WTC11 (cell line): ENCODE measurements at regions not wholly inside any gene's neighbourhood (a gene's known extent, or its start where the extent isn't known, plus 50 kb on each side); places are given as distances from the start of the nearest gene placed in this dataset.

Source experiments
- ATAC-seq: fragments of 200-7000 bp; cut with Tn5 transposase; 2 replicates; pipeline ENCODE4 v1.10.0; 2021; ENCODE audit warnings: mild to moderate bottlenecking, moderate library complexity
- CTCF ChIA-PET: fragments of 300-600 bp; sonication (Branson Sonifier 250); formaldehyde crosslinking; loops from one replicate; lab custom pipeline; 2021; ENCODE audit warnings: antibody characterized with exemption; lab: Charles Lee
- POLR2A ChIA-PET: fragments of 350-600 bp; sonication (Branson Sonifier 250); formaldehyde crosslinking; loops from one replicate; lab custom pipeline; 2021; ENCODE audit warnings: antibody characterized with exemption; lab: Charles Lee
- DNase-seq: peaks from one replicate; pipeline ENCODE4 v3.0.0; 2021; ENCODE audit warnings: low spot score
- H3K27ac Mint-ChIP-seq: 2 replicates; pipeline ENCODE4 v1.8.0; 2021; ENCODE audit warnings: mixed read lengths
- H3K27me3 Mint-ChIP-seq: 2 replicates; pipeline ENCODE4 v1.8.0; 2021; ENCODE audit warnings: low read depth, mild to moderate bottlenecking, moderate library complexity, mixed read lengths
- H3K36me3 Mint-ChIP-seq: 2 replicates; pipeline ENCODE4 v1.8.0; 2021; ENCODE audit warnings: mixed read lengths
- H3K4me1 Mint-ChIP-seq: 2 replicates; pipeline ENCODE4 v1.8.0; 2022; ENCODE audit warnings: mixed read lengths
- H3K4me3 Mint-ChIP-seq: 2 replicates; pipeline ENCODE4 v1.8.0; 2021; ENCODE audit warnings: mild to moderate bottlenecking, moderate library complexity, mixed read lengths
- H3K9me3 Mint-ChIP-seq: 2 replicates; pipeline ENCODE4 v1.8.0; 2021; ENCODE audit warnings: mixed read lengths
- CBFB ChIP-seq: sonication (generic); formaldehyde crosslinking; IDR thresholded peaks from 2 replicates; pipeline ENCODE4 v1.8.1; 2022; ENCODE audit warnings: mild to moderate bottlenecking, low read depth, missing genetic modification reagents
- OVOL2 ChIP-seq: fragments of 250-450 bp; sonication (Bioruptor Pico); IDR thresholded peaks from 2 replicates; pipeline ENCODE4 v1.9.0; 2021; ENCODE audit warnings: mild to moderate bottlenecking, borderline replicate concordance
- RORB ChIP-seq: fragments of 250-450 bp; sonication (Bioruptor Pico); IDR thresholded peaks from 2 replicates; pipeline ENCODE4 v1.9.0; 2021; ENCODE audit warnings: mild to moderate bottlenecking
- TEAD4 ChIP-seq: sonication (generic); formaldehyde crosslinking; IDR thresholded peaks from 2 replicates; pipeline ENCODE4 v1.8.0; 2022; ENCODE audit warnings: mild to moderate bottlenecking, missing genetic modification reagents
- ZNF138 ChIP-seq: sonication (generic); formaldehyde crosslinking; conservative IDR thresholded peaks from 2 replicates; pipeline ENCODE4 v1.8.1; 2022; ENCODE audit warnings: mild to moderate bottlenecking, moderate library complexity, missing genetic modification reagents
- ZNF232 ChIP-seq: sonication (generic); formaldehyde crosslinking; IDR thresholded peaks from 2 replicates; pipeline ENCODE4 v1.8.0; 2022; ENCODE audit warnings: mild to moderate bottlenecking, missing genetic modification reagents
- ZNF263 ChIP-seq: sonication (generic); formaldehyde crosslinking; IDR thresholded peaks from 2 replicates; pipeline ENCODE4 v1.8.1; 2022; ENCODE audit warnings: low read depth, mild to moderate bottlenecking, moderate library complexity, missing genetic modification reagents
- ZNF317 ChIP-seq: sonication (generic); formaldehyde crosslinking; IDR thresholded peaks from 2 replicates; pipeline ENCODE4 v1.8.1; 2023; ENCODE audit warnings: low read depth, mild to moderate bottlenecking, moderate library complexity, missing genetic modification reagents, borderline replicate concordance
- TF ChIP-seq, protein P1 (sequence below): sonication (generic); formaldehyde crosslinking; IDR thresholded peaks from 2 replicates; pipeline ENCODE4 v1.8.1; 2023; ENCODE audit warnings: mild to moderate bottlenecking, missing genetic modification reagents, moderate library complexity
- TF ChIP-seq, protein P2 (sequence below): sonication (generic); formaldehyde crosslinking; IDR thresholded peaks from 2 replicates; pipeline ENCODE4 v1.8.0; 2022; ENCODE audit warnings: mild to moderate bottlenecking, missing genetic modification reagents
- TF ChIP-seq, protein P3 (sequence below): sonication (generic); formaldehyde crosslinking; IDR thresholded peaks from 2 replicates; pipeline ENCODE4 v1.8.1; 2022; ENCODE audit warnings: mild to moderate bottlenecking, missing genetic modification reagents, moderate library complexity, borderline replicate concordance
- TF ChIP-seq, protein P4 (sequence below): fragments of 200-600 bp; IDR thresholded peaks from 2 replicates; pipeline ENCODE4 v1.8.0; 2022; ENCODE audit warnings: antibody characterized with exemption
- TF ChIP-seq, protein P5 (sequence below): sonication (generic); formaldehyde crosslinking; conservative IDR thresholded peaks from 2 replicates; pipeline ENCODE4 v1.8.1; 2022; ENCODE audit warnings: mild to moderate bottlenecking, missing genetic modification reagents
- TF ChIP-seq, protein P6 (sequence below): sonication (generic); formaldehyde crosslinking; IDR thresholded peaks from 2 replicates; pipeline ENCODE4 v1.8.1; 2023; ENCODE audit warnings: mild to moderate bottlenecking, missing genetic modification reagents
- TF ChIP-seq, protein P7 (sequence below): sonication (generic); formaldehyde crosslinking; IDR thresholded peaks from 2 replicates; pipeline ENCODE4 v1.8.1; 2023; ENCODE audit warnings: mild to moderate bottlenecking, missing genetic modification reagents, borderline replicate concordance
- TF ChIP-seq, protein P8 (sequence below): sonication (generic); formaldehyde crosslinking; IDR thresholded peaks from 2 replicates; pipeline ENCODE4 v1.8.1; 2022; ENCODE audit warnings: low read depth, mild to moderate bottlenecking, moderate library complexity, missing genetic modification reagents, borderline replicate concordance
- TF ChIP-seq, protein P9 (sequence below): sonication (generic); formaldehyde crosslinking; conservative IDR thresholded peaks from 2 replicates; pipeline ENCODE4 v1.8.1; 2023; ENCODE audit warnings: mild to moderate bottlenecking, low read depth, missing genetic modification reagents, moderate library complexity

DNA sequence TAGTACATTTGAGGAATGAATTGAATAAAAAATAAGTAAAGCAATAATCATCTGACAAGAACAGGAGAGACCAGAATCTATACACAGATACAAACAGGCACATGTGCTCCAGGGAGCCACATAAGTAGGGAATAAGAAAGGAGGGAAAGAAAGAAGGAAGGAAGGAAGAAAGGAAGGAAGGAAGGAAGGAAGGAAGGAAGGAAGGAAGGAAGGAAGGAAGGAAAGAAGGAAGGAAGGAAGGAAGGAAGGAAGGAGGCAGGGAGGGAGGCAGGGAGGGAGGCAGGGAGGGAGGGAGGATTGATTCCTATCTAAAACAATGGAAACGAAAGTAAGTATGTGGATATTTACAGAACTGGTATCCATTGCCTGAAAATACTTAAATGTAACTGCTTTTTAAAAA, 475.8 kb downstream of the NLGN4X start:
- ATAC-seq = no peak
- TF ChIP-seq, protein P1, sequence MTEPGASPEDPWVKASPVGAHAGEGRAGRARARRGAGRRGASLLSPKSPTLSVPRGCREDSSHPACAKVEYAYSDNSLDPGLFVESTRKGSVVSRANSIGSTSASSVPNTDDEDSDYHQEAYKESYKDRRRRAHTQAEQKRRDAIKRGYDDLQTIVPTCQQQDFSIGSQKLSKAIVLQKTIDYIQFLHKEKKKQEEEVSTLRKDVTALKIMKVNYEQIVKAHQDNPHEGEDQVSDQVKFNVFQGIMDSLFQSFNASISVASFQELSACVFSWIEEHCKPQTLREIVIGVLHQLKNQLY (CRISPR knock-in tag) = no peak
- TF ChIP-seq, protein P2, sequence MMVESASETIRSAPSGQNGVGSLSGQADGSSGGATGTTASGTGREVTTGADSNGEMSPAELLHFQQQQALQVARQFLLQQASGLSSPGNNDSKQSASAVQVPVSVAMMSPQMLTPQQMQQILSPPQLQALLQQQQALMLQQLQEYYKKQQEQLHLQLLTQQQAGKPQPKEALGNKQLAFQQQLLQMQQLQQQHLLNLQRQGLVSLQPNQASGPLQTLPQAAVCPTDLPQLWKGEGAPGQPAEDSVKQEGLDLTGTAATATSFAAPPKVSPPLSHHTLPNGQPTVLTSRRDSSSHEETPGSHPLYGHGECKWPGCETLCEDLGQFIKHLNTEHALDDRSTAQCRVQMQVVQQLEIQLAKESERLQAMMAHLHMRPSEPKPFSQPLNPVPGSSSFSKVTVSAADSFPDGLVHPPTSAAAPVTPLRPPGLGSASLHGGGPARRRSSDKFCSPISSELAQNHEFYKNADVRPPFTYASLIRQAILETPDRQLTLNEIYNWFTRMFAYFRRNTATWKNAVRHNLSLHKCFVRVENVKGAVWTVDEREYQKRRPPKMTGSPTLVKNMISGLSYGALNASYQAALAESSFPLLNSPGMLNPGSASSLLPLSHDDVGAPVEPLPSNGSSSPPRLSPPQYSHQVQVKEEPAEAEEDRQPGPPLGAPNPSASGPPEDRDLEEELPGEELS (CRISPR knock-in tag) = no peak
- TF ChIP-seq OVOL2 (CRISPR knock-in tag) = no peak
- TF ChIP-seq, all 79 proteins: peak for 0
- Mint-ChIP-seq H3K4me3 (no peak overlapping the region), H3K36me3 (no peaks in the 10 kb centered on the region), H3K27me3 (no peaks in the 10 kb centered on the region), H3K9me3 (no peaks in the 10 kb centered on the region; the same call in 1 of the 2 replicates), H3K4me1 (no peaks in the 10 kb centered on the region), H3K27ac (no peak overlapping the region)
- ChIA-PET CTCF (no interaction called here), POLR2A (no interaction called here)
- no peak for DNase-seq

DNA sequence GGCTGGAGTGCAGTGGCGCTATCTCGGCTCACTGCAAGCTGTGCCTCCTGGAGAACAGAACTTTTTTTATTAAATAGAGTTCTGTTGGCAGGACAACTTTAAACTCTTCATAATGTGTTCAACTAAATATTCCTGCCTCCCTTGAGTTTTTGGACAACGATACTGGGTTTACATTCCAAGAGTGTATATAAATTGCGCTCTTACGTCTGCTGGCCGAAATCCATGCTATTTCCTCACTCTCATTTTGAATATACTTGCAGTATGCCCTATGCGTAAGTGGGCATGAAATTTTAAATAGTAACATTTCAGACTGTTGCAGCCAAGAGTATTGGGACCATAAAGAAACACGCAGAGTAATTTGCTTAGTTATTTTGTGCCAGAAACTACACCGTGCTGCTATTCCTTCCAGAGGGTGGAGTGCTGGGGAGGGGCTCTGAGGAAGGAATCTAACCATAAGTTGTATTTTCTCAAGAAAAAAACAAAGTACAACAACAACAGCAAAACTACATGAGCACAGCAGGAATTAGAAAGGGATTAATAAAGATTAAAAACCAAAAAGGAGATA, 480.0 kb downstream of the NLGN4X start:
- Mint-ChIP-seq H3K9me3 (no peaks in the 10 kb centered on the region), H3K4me1 (no peaks in the 10 kb centered on the region), H3K27me3 (no peaks in the 10 kb centered on the region), H3K27ac (no peak overlapping the region), H3K4me3 (no peak overlapping the region), H3K36me3 (no peaks in the 10 kb centered on the region)
- POLR2A ChIA-PET = no interaction called here
- CTCF ChIA-PET = no interaction called here
- no peak for ATAC-seq
- DNase-seq = no peak
- TF ChIP-seq ZNF138 (CRISPR knock-in tag) = no peak
- no peak for TF ChIP-seq CBFB (CRISPR knock-in tag)
- TF ChIP-seq ZNF263 (CRISPR knock-in tag) = no peak
- TF ChIP-seq, protein P3, sequence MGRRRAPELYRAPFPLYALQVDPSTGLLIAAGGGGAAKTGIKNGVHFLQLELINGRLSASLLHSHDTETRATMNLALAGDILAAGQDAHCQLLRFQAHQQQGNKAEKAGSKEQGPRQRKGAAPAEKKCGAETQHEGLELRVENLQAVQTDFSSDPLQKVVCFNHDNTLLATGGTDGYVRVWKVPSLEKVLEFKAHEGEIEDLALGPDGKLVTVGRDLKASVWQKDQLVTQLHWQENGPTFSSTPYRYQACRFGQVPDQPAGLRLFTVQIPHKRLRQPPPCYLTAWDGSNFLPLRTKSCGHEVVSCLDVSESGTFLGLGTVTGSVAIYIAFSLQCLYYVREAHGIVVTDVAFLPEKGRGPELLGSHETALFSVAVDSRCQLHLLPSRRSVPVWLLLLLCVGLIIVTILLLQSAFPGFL = no peak
- TF ChIP-seq, protein P4, sequence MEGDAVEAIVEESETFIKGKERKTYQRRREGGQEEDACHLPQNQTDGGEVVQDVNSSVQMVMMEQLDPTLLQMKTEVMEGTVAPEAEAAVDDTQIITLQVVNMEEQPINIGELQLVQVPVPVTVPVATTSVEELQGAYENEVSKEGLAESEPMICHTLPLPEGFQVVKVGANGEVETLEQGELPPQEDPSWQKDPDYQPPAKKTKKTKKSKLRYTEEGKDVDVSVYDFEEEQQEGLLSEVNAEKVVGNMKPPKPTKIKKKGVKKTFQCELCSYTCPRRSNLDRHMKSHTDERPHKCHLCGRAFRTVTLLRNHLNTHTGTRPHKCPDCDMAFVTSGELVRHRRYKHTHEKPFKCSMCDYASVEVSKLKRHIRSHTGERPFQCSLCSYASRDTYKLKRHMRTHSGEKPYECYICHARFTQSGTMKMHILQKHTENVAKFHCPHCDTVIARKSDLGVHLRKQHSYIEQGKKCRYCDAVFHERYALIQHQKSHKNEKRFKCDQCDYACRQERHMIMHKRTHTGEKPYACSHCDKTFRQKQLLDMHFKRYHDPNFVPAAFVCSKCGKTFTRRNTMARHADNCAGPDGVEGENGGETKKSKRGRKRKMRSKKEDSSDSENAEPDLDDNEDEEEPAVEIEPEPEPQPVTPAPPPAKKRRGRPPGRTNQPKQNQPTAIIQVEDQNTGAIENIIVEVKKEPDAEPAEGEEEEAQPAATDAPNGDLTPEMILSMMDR = no peak
- no peak for TF ChIP-seq RORB (CRISPR knock-in tag)
- TF ChIP-seq, protein P5, sequence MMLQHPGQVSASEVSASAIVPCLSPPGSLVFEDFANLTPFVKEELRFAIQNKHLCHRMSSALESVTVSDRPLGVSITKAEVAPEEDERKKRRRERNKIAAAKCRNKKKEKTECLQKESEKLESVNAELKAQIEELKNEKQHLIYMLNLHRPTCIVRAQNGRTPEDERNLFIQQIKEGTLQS (CRISPR knock-in tag) = no peak
- no peak for TF ChIP-seq TEAD4 (CRISPR knock-in tag)
- TF ChIP-seq, protein P6, sequence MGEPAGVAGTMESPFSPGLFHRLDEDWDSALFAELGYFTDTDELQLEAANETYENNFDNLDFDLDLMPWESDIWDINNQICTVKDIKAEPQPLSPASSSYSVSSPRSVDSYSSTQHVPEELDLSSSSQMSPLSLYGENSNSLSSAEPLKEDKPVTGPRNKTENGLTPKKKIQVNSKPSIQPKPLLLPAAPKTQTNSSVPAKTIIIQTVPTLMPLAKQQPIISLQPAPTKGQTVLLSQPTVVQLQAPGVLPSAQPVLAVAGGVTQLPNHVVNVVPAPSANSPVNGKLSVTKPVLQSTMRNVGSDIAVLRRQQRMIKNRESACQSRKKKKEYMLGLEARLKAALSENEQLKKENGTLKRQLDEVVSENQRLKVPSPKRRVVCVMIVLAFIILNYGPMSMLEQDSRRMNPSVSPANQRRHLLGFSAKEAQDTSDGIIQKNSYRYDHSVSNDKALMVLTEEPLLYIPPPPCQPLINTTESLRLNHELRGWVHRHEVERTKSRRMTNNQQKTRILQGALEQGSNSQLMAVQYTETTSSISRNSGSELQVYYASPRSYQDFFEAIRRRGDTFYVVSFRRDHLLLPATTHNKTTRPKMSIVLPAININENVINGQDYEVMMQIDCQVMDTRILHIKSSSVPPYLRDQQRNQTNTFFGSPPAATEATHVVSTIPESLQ (CRISPR knock-in tag) = no peak
- TF ChIP-seq ZNF317 = no peak
- TF ChIP-seq, protein P7, sequence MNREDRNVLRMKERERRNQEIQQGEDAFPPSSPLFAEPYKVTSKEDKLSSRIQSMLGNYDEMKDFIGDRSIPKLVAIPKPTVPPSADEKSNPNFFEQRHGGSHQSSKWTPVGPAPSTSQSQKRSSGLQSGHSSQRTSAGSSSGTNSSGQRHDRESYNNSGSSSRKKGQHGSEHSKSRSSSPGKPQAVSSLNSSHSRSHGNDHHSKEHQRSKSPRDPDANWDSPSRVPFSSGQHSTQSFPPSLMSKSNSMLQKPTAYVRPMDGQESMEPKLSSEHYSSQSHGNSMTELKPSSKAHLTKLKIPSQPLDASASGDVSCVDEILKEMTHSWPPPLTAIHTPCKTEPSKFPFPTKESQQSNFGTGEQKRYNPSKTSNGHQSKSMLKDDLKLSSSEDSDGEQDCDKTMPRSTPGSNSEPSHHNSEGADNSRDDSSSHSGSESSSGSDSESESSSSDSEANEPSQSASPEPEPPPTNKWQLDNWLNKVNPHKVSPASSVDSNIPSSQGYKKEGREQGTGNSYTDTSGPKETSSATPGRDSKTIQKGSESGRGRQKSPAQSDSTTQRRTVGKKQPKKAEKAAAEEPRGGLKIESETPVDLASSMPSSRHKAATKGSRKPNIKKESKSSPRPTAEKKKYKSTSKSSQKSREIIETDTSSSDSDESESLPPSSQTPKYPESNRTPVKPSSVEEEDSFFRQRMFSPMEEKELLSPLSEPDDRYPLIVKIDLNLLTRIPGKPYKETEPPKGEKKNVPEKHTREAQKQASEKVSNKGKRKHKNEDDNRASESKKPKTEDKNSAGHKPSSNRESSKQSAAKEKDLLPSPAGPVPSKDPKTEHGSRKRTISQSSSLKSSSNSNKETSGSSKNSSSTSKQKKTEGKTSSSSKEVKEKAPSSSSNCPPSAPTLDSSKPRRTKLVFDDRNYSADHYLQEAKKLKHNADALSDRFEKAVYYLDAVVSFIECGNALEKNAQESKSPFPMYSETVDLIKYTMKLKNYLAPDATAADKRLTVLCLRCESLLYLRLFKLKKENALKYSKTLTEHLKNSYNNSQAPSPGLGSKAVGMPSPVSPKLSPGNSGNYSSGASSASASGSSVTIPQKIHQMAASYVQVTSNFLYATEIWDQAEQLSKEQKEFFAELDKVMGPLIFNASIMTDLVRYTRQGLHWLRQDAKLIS (CRISPR knock-in tag) = no peak
- TF ChIP-seq, protein P8, sequence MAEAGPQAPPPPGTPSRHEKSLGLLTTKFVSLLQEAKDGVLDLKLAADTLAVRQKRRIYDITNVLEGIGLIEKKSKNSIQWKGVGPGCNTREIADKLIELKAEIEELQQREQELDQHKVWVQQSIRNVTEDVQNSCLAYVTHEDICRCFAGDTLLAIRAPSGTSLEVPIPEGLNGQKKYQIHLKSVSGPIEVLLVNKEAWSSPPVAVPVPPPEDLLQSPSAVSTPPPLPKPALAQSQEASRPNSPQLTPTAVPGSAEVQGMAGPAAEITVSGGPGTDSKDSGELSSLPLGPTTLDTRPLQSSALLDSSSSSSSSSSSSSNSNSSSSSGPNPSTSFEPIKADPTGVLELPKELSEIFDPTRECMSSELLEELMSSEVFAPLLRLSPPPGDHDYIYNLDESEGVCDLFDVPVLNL (CRISPR knock-in tag) = no peak
- TF ChIP-seq ZNF232 = no peak
- TF ChIP-seq, protein P9, sequence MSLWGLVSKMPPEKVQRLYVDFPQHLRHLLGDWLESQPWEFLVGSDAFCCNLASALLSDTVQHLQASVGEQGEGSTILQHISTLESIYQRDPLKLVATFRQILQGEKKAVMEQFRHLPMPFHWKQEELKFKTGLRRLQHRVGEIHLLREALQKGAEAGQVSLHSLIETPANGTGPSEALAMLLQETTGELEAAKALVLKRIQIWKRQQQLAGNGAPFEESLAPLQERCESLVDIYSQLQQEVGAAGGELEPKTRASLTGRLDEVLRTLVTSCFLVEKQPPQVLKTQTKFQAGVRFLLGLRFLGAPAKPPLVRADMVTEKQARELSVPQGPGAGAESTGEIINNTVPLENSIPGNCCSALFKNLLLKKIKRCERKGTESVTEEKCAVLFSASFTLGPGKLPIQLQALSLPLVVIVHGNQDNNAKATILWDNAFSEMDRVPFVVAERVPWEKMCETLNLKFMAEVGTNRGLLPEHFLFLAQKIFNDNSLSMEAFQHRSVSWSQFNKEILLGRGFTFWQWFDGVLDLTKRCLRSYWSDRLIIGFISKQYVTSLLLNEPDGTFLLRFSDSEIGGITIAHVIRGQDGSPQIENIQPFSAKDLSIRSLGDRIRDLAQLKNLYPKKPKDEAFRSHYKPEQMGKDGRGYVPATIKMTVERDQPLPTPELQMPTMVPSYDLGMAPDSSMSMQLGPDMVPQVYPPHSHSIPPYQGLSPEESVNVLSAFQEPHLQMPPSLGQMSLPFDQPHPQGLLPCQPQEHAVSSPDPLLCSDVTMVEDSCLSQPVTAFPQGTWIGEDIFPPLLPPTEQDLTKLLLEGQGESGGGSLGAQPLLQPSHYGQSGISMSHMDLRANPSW (CRISPR knock-in tag) = no peak
